Glomerular endothelial cell (primary cell): ENCODE measurements at regions not wholly inside any gene's neighbourhood (a gene's known extent, or its start where the extent isn't known, plus 50 kb on each side); places are given as distances from the start of the nearest gene placed in this dataset.
"Not testable (repeated sequence)": the region's sequence is repeated elsewhere in the genome, so short reads cannot be mapped to it uniquely, and the experiment has no call there.

ENCODE experiments used
- DNase-seq: peaks from one replicate; pipeline ENCODE4 v3.0.0-alpha.2; 2011; ENCODE audit warnings: low read depth, low spot score; ENCODE audit errors: extremely low read depth

- no peak for DNase-seq
Measured at GRCh38 chr7:138309186-138309585, 150.9 kb upstream of the TRIM24 start.

- no peak for DNase-seq
Measured at GRCh38 chr7:138313829-138314178, 146.3 kb upstream of the TRIM24 start.

GRCh38 chr7:138316421-138317043 lies 143.5 kb upstream of the TRIM24 start:
- DNase-seq = no peak

- DNase-seq = no peak
Measured at GRCh38 chr7:138317044-138317596, 142.9 kb upstream of the TRIM24 start.

- DNase-seq = no peak
Measured at GRCh38 chr7:138324941-138325340, 135.1 kb upstream of the TRIM24 start.

- DNase-seq = no peak
Measured at GRCh38 chr7:138325434-138325833, 134.6 kb upstream of the TRIM24 start.

- no peak for DNase-seq
Measured at GRCh38 chr7:138328215-138328614, 131.8 kb upstream of the TRIM24 start.

- DNase-seq = not testable (repeated sequence)
Measured at GRCh38 chr7:138332850-138333249, 127.2 kb upstream of the TRIM24 start.

GRCh38 chr7:138338361-138338760 lies 121.7 kb upstream of the TRIM24 start:
- peak; percentile 88 for DNase-seq

- not testable (repeated sequence) for DNase-seq
Measured at GRCh38 chr7:138339229-138339628, 120.8 kb upstream of the TRIM24 start.

GRCh38 chr7:138342990-138343389 lies 117.1 kb upstream of the TRIM24 start:
- no peak for DNase-seq

- DNase-seq = no peak
Measured at GRCh38 chr7:138345567-138345966, 114.5 kb upstream of the TRIM24 start.

GRCh38 chr7:138346975-138347374 lies 113.1 kb upstream of the TRIM24 start:
- DNase-seq = no peak

GRCh38 chr7:138349841-138350700 lies 110.0 kb upstream of the TRIM24 start:
- DNase-seq = no peak

GRCh38 chr7:138350701-138351357 lies 109.2 kb upstream of the TRIM24 start:
- no peak for DNase-seq

GRCh38 chr7:138352570-138353461 lies 107.2 kb upstream of the TRIM24 start:
- no peak for DNase-seq

GRCh38 chr7:138354066-138354465 lies 106.0 kb upstream of the TRIM24 start:
- no peak for DNase-seq

- no peak for DNase-seq
Measured at GRCh38 chr7:138355254-138355653, 104.8 kb upstream of the TRIM24 start.

GRCh38 chr7:138358850-138359341 lies 101.2 kb upstream of the TRIM24 start:
- no peak for DNase-seq

- DNase-seq = no peak
Measured at GRCh38 chr7:138359870-138360559, 100.0 kb upstream of the TRIM24 start.
